Progenitor cell of endocrine pancreas (in vitro differentiated cells): ENCODE measurements at regions not wholly inside any gene's neighbourhood (a gene's known extent, or its start where the extent isn't known, plus 50 kb on each side); places are given as distances from the start of the nearest gene placed in this dataset.

Experiments used
- DNase-seq: peaks from one replicate; pipeline ENCODE4 v3.0.0; 2021; ENCODE audit warnings: low spot score; ENCODE audit not compliant: unreplicated experiment
- H3K27ac Mint-ChIP-seq: 2 replicates; pipeline ENCODE4 v1.8.0; 2021; ENCODE audit warnings: mild to moderate bottlenecking, moderate library complexity, mixed read lengths
- H3K27me3 Mint-ChIP-seq: 2 replicates; pipeline ENCODE4 v1.8.0; 2021; ENCODE audit warnings: mixed read lengths
- H3K36me3 Mint-ChIP-seq: 2 replicates; pipeline ENCODE4 v1.8.0; 2022; ENCODE audit warnings: mixed read lengths; ENCODE audit not compliant: insufficient read depth
- H3K4me1 Mint-ChIP-seq: 2 replicates; pipeline ENCODE4 v1.8.0; 2021; ENCODE audit warnings: low read depth, mixed read lengths
- H3K4me3 Mint-ChIP-seq: 2 replicates; pipeline ENCODE4 v1.8.0; 2021; ENCODE audit warnings: low read depth, mild to moderate bottlenecking, moderate library complexity, mixed read lengths
- H3K9me3 Mint-ChIP-seq: 2 replicates; pipeline ENCODE4 v1.8.0; 2021; ENCODE audit warnings: low read depth, mixed read lengths
- CTCF ChIP-seq: fragments of 200-600 bp; sonication (generic); IDR thresholded peaks from one replicate; pipeline ENCODE4 v1.5.0; 2021; ENCODE audit warnings: antibody characterized with exemption, mild to moderate bottlenecking; ENCODE audit not compliant: unreplicated experiment

- Mint-ChIP-seq H3K36me3 (no peaks in the 10 kb centered on the region), H3K4me1 (no peaks in the 10 kb centered on the region), H3K27me3 (peaks cover 38% of the 10 kb centered on the region), H3K9me3 (no peaks in the 10 kb centered on the region), H3K27ac (no peak overlapping the region), H3K4me3 (no peak overlapping the region)
- no peak for TF ChIP-seq CTCF
- DNase-seq: no peak
Measured at GRCh38 chr22:48450188-48450825, 1377.4 kb downstream of the BRD1 start.

GRCh38 chr22:48449466-48450187 lies 1378.0 kb downstream of the BRD1 start:
- DNase-seq: no peak
- no peaks in the 10 kb centered on the region for H3K9me3 Mint-ChIP-seq
- H3K36me3 Mint-ChIP-seq: no peaks in the 10 kb centered on the region
- no peaks in the 10 kb centered on the region for H3K4me1 Mint-ChIP-seq
- peaks cover 40% of the 10 kb centered on the region for H3K27me3 Mint-ChIP-seq
- H3K4me3 Mint-ChIP-seq: no peak overlapping the region
- H3K27ac Mint-ChIP-seq: no peak overlapping the region
- no peak for TF ChIP-seq CTCF

- TF ChIP-seq CTCF: no peak
Measured at GRCh38 chr22:48448821-48449220, 1378.9 kb downstream of the BRD1 start.

GRCh38 chr22:48445113-48445827 lies 1382.4 kb downstream of the BRD1 start:
- Mint-ChIP-seq H3K27me3 (peaks cover 43% of the 10 kb centered on the region), H3K9me3 (no peaks in the 10 kb centered on the region), H3K4me1 (no peaks in the 10 kb centered on the region), H3K4me3 (no peak overlapping the region), H3K27ac (no peak overlapping the region), H3K36me3 (no peaks in the 10 kb centered on the region)
- no peak for TF ChIP-seq CTCF
- no peak for DNase-seq

More at GRCh38 chr22:48448821-48449220, 1378.9 kb downstream of the BRD1 start:
- Mint-ChIP-seq H3K27ac (no peak overlapping the region), H3K27me3 (peaks cover 42% of the 10 kb centered on the region), H3K9me3 (no peaks in the 10 kb centered on the region), H3K36me3 (no peaks in the 10 kb centered on the region), H3K4me1 (no peaks in the 10 kb centered on the region), H3K4me3 (no peak overlapping the region)
- DNase-seq: no peak

GRCh38 chr22:48444320-48445112 lies 1383.2 kb downstream of the BRD1 start:
- H3K27ac Mint-ChIP-seq: no peak overlapping the region
- H3K9me3 Mint-ChIP-seq: no peaks in the 10 kb centered on the region
- TF ChIP-seq CTCF: no peak
- H3K4me3 Mint-ChIP-seq: no peak overlapping the region
- no peaks in the 10 kb centered on the region for H3K36me3 Mint-ChIP-seq
- no peaks in the 10 kb centered on the region for H3K4me1 Mint-ChIP-seq
- DNase-seq: no peak
- H3K27me3 Mint-ChIP-seq: peaks cover 46% of the 10 kb centered on the region
